DMS53 (cell line): ENCODE measurements at regions not wholly inside any gene's neighbourhood (a gene's known extent, or its start where the extent isn't known, plus 50 kb on each side); places are given as distances from the start of the nearest gene placed in this dataset.
A peak's percentile ranks its signal among the peaks of the same experiment; 100 is the strongest.
"Not testable (repeated sequence)": the region's sequence is repeated elsewhere in the genome, so short reads cannot be mapped to it uniquely, and the experiment has no call there.

Experiments
- DNase-seq: peaks from one replicate; lab custom pipeline; 2025; lab: John Stamatoyannopoulos, UW

DNA sequence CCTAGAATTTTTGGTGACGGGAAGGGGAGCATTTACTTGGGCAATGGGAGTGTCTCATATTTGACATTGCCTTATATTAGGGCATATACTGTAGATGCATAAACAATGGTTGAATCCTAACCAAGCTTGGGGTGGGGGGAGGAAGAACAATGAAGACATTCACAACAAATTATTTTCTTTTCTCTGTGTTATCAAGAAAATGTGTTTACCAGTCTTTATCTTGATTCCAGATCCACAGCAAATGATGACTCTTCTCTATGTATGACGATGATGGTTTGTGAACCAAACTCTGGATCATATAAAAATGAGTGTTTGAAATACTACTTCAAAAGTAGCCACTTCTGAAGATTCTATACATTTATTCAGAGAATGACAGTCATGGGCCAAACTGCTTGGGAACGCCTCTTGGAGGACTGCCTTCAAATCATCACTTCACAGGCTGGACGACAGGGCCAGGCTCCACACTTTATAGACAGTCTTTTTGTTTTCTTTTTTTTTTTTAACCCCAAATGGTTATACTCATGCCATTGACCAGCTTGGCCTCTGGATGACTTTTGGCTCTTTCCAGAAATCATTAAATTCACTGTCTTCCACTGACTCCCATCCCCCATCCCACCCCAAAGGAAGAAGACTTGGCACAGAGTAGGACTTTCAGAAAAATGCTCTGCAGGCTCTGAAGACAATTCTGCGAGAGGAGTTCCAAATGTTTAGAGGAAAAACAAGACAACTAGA, 123.8 kb upstream of the LIFR start:
- DNase-seq, result no peak

DNA sequence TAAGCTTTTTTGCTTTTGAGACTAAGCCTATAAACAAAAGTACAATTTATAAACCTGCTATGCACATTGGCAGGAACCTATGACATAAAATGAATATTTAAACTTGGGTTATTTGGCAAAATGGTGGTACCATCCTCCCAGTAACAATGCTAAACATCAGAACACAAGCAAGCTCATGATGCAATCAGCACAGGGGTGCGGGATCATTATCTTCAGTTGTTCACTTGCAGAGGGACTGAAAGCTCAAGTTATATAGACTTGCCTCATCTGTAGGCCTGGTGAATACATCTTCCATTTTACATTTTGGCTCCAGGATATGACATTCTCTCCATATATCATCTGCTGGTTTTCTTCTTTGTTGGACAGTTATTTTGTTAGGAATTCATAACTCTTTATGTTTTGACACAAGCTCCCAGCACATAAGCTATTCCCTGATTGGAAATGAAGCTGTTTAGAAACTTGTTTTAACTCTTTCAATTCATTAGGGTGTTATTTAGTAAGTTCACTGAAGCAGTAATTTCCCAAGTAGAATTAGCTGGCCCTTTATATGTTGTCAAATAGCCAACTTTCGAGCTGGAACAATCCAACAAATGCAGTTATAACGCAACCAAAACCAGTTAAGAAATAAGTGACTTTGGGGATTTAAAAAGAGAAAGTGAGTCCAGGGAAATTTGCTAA, 124.7 kb upstream of the LIFR start:
- DNase-seq, result no peak

DNA sequence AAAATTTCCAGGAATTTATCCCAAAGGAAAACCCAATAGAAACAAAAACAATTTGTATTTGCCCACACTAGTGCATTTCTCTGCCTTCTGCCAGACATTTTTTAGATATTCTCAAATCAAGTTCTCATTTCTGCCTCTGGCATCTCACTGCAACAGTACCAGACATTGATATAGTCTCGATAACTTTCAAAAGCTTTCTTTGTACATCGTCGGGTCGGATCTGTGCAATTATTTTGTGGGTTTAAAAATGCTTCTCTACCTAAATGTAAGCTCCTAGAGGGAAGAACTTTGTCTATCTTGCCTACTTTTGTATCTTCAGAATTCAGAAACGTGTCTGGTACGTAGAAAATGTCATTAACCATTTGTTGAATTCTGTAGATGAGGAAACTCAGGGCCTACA, 125.5 kb upstream of the LIFR start:
- no peak for DNase-seq

DNA sequence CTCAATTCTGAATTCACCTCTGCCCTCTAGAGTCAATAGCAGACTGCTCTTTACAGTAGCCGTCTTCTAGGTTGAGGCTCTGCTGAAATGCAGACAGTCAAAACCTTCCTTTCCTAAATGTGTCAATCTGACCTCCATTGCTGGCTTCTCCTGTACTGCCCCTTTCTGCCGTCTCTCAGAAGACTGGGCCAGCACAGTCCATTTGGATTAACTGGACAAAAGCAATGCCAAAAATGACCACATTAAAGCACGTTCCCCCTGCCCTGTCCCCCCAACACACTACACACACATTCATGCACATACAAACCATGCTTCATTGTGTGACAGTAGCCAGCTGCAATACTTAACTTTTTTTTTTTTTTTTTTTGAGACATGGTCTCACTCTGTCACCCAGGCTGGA, 130.2 kb upstream of the LIFR start:
- DNase-seq, result no peak

DNA sequence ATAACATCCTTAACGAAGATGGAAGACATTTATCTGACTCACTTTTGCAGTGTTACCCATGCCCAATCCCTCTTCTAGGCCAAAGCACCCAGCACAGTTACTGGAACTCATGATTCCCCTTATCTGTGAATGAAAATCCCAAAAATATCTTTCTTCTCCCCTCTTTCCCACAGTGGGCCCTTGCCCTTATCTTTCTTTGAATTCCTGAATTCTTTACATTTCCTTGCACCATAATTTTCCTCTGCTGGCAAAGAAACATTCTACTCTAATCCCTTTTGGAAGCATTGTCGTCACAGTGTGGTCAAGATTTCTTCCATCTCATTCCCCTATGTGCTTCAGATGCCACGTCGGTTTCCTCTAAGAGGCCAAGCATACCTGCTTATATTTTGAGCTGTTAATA, 135.9 kb upstream of the LIFR start:
- no peak for DNase-seq

DNA sequence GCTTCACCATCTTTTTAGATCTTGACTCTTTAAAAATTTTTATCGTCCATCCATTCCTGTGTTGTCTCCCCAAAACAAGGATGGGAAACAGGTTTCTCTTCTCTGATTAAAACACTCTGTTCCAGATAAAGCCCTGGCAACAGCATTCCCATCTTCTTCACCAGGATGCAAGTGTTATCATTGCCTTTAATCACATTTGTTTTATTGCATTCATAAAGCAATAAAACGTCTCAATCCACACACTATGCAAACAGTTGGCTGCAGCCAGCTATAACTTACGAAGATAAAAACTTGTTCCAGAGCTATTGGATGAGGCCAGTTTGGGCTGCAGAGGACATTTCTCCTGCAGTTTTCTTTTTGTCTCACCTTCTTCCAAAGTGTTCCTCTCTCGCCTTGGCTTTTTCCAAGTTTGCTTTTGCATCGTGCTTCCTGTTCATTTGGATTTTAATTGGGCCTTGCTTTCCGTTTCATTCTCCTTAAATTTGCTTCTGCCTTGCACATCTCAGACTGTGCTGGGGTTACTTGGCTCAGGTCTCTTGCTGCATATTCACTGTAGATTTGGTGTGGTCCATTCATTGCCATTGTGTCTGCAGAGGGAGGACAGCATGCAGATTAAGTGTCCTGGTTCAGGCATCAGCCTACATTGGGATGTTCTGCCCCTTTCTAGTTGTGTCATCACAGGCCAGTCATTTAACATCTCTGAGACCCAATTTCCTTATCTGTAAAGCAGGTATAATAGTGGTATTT, 136.5 kb upstream of the LIFR start:
- no peak for DNase-seq

DNA sequence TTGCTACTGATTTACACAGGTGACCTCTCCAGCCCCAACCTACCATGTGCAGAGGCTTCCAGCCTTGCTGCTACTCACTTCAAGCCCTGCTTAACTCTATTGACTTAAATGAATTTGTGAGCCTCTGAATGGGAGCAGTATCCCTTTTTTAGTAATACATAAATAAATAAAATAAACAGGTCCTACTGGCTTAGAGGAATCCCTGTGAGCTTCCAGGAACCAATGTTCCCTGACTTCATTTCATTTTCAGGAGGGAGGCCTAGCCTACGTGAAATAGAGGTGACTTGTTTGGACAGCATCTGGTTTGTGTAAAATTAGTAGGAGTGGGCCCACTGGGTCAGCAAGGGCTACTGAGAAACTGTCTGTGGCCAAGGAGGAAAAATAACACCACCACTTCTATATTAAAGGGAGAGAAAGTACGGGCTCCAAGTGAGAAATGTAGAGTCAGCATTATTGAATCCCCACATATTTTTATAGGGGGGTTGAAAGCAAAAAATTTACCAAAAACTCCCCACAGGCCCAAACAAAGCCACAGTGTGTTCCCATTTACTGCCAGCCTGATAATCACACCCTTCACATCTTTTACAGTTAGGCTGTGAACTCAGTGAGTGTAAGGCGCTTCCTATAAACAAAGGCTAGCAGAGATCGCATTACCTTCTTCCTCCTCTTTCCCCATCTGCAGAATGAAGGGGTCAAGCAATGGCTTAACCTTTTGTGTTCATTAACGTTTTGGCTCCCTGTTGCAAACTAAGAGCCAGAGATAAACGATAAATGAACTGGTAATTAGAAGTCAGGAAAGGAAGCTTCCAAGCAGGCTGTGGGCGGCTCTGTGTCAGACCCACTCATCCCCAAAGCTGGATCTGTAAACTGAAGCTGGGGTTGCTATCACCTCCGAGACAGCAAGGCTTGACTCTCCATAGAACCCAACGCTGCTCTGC, 138.8 kb upstream of the LIFR start:
- no peak for DNase-seq

DNA sequence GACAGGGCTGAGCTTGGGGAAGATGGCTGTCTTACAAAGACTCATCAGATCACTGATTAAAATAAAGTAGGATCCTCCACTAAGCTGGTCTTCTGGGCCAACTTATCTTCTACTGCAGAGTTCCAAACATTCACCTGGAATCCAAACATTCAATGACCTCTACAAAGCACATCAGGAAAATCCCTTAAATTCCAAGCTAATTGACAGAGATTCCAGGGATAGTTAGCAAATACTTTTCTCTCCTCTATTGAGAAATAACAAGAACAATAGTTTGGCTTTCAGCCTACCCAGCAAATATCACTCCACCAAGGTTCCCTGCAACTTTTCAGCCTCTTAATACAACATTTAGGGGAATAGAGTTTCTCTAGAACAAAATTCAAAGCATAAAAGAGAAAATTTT, 140.6 kb upstream of the LIFR start:
- no peak for DNase-seq

DNA sequence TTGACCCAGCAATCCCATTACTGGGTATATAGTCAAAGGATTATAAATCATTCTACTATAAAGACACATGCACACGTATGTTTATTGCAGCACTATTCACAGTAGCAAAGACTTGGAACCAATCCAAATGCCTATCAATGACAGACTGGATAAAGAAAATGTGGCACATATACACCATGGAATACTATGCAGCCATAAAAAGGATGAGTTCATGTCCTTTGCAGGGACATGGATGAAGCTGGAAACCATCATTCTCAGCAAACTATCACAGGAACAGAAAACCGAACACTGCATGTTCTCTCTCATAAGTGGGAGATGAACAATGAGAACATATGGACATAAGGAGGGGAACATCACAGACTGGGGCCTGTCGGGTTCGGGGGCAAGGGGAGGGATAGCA, 140.3 kb upstream of the OSMR start:
- DNase-seq, result not testable (repeated sequence)

DNA sequence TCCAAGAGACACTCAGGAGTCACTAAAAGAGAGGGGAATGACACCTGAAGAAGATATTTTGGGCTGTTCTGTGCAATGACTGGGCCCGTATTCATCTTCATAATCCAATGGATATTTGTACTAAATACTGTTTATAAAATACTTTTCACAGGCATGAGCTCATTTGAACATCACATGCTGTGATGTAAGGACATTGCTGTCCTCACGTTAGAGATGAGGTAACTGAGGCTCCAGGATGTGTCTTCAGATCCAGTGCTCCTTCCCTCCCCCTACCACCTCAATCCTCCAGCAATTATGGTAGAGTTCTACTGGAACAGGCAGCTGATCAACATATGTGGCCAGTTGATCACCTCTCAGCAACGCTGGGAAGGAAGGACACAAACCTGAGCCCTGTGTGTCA, 139.4 kb upstream of the OSMR start:
- no peak for DNase-seq

DNA sequence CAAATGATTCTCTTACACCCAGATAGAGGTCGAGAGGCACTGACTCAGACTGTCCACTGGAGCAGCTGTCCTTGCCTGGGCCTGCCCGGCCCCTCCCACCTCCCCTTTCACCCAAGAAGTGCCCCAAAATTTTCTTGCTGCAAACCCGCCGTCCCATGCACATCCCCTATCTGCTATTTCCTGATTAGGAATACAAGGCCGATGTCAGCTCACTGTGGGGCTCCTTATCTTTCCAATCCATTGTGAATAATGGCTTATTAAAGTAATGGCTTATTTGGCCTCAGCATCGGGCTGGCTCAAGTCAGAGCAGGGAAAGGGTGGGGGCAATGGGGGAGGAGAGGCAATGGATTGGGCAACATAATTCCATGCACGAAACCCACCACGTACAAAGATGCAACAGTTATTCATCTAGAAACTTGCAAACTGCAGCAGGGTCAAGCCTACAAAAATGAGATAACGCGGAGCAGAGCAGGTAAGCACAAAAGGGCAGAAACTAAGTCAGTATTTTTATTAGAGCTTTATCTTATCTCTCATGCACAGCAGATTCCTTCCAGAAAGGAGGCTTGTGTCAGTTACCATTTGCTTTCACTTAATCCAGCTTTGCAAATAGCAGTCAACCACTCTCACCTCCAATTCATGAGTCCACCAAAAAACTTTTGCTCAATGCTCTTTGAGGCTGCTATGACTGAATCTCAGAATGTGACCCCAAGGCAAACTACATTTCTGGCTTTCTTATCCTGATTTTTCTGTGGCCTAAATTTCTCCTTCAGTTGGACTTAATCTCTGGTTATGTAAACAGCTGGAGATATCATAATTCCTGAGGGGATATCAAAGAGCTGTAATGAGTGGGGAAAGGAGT, 138.2 kb upstream of the OSMR start:
- no peak for DNase-seq

DNA sequence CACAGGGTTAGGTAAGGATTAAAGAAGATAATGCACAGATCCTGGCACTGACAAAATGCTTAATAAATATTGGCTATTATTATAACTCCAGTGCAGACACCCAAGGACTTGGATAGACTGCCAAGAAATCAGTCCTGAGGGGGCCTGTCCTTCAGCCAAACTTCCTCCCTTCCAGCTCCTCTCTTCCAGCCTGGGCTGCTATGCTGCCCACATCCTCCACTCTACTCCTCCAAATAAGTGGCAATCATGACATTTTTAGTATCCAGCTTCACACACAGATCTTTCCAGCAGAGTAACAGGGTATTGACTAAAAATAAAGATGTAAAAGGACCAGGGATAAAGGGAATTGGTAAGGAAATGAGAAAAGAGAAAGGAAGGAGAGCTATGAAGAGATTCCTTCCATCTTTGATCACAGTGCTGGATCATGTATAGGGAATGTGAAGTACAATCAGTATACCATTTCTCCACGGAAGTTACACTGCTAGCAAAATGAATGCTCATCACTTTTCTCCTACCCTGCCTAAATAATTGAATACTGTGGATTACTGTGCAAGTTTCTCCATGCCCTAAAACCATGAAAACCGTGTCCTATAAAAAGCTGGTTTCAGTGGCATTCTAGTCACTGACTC, 136.0 kb upstream of the OSMR start:
- no peak for DNase-seq

DNA sequence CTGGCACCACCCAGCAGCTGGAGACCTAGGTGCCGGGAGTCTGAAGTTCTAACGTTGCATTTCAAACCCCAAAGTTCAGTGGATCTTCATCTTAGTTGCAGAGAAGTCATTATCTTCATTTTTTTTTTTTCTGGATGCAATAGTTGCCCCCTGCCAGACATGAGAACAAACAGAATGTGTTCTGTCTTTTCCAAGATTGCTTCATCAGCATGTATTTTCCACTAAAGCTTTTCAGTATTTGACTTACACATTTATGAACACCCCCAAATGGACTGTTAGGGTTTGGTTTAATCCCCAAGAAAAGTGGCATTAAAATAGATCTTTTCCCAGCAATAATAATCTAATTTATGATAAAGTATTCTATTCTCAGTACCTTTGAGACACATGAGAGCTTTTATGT, 135.2 kb upstream of the OSMR start:
- DNase-seq, result no peak

DNA sequence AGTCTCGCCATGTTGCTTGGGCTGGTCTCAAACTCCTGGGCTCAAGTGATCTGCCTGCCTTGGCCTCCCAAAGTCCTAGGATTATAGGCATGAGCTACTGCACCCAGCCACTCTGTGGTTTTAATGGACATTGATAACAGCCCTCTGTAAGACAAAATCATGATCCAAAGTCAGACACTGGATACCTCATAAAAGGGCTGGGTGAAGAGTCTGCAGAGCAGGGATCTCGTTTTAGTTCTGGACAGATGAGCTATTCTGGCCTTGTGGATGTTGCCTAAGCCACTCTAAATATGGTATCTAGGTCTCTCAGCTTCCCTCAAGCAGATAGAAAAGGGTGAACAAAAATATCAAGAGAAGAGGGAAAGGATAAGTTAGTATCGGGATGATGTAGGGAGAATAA, 133.4 kb upstream of the OSMR start:
- DNase-seq, result no peak

DNA sequence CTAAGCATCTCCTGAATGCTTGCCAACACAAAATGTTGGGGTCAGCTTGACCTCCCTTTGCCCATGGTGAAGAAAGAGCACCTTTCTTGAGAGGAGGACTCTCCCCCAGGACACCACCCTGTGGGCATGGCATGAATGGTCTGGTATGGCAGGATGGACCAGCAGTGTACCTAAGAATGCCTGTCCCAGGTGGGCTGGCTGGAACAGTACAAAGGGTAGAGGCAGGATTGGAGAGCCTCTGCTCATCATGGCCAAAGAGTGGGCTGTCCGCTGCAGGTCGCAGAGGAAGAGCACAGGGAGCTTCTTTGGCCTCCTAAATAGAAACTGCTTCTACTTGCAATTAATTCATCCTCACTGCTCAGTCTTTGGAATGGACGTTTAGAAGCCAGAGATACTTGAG, 131.6 kb upstream of the OSMR start:
- no peak for DNase-seq

DNA sequence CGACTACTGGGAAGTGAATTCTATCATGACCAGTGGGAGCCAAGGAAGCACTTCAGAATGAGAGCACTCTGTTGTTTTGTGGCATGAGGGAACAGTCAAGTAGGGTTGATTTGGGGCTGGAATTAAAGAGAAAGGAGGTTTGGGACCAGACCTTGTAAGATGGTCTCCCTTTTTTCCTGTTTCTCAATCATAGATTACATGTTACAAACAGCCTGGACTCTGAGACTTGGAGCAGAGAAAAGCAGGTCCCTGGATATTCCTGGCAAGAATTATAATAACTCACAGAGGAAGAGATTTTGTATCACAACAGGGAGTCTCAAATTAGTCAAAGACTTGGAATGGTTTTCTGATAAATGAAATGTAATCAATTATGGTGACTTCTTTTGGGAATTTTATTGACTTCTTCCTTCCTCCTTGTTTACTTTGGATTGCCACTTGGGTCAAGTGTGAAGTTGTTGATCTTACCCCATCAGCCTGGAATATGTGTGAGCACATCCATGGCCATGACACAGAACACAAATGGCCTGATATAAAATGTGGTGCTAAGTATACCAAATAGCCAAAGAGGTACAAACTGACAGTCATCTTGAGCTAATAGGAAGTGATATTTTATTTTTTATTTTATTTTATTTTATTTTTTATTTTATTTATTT, 131.0 kb upstream of the OSMR start:
- no peak for DNase-seq

DNA sequence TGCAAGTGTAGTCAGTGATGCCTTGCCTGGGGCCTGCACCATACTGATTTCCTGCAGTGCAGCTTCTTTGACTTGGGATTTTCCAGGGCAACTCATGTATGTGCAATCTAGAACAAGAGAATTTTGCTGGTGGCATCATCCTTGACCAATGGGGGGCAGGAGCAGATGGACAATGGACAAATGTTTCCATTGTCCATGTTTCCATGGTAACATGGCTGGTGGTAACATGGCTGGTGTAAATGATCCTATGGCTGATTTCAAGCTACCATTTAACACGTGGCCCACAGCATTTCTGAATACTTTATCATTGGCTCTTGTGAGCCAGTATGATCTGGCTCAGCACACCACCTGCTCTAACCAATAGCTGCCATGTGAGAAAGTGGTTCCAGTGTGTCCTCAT, 130.1 kb upstream of the OSMR start:
- DNase-seq, result peak; percentile 60

DNA sequence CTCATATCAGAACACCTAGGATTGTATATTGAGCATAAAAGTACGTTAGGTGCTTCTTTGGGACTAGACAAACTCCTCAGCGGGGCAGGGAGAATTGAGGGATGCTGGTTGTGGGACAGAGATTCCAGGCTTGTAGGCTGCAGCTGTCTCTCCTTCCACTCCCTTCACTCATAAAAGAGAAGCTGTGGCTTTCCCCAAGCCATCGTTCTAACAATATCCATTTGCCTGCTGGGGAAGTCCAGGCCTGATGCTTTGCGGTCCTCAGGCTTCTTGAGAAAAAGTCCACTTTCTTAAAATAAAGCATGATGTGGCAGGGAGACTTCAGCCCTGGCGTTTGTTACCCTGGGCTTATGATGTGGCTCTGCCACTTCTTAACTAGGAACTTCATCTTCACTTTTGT, 129.3 kb upstream of the OSMR start:
- no peak for DNase-seq

DNA sequence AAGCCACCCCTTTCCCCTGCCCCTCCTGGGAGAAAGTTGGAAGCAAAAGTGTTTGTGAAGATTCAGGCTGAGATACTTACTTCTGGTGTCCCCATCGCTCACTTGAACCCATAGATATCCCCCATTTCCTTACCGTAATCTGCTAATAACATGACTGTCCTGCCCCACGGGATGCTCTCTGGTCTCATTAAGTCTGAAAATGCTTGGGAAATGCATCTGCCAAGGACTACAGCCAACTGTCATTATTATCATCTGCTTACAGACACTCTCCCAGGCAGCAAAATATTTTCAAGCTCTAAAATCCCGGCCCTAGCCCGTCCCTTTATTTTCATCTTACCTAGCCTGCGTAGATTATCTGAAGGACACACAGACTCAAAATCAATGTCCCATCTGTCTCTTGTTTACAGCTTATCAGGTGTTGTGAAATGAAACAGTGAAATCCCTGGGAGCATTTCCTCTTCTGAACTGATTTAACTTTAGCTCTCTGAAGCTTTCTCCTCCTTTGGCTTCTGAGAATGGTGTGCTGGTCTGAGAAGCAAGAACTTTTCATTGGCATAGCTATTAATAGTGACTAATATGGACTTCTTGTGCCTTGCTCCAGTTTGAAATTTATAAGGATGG, 126.9 kb upstream of the OSMR start:
- no peak for DNase-seq

DNA sequence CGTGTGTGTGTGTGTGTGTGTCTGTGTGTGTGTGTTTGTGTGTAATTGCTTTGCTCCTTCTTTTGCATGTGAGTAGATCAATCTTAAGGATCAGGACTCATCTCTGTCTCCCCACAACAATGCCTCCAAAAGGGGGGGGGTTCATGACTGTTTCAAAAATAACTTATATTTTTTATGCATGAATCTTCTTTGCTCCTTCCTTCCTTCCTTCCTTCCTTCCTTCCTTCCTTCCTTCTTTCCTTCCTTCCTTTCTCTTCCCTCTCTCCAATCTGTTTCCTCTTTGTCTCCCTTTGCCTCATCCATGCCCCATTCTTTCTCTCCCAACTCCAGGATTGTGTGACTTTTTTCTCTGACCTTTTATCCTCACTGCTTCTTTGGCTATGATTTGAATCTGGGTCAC, 126.4 kb upstream of the OSMR start:
- DNase-seq, result no peak
